Embryonic facial prominence (tissue), 1 donor: ENCODE measurements at regions not wholly inside any gene's neighbourhood (a gene's known extent, or its start where the extent isn't known, plus 50 kb on each side); places are given as distances from the start of the nearest gene placed in this dataset.
A peak's percentile ranks its signal among the peaks of the same experiment; 100 is the strongest.

Source experiments
- DNase-seq: peaks from one replicate; pipeline ENCODE4 v3.0.0-alpha.2; 2016; ENCODE audit errors: extremely low spot score

GRCh38 chr10:128421371-128422160 lies 295.3 kb upstream of the MKI67 start:
- DNase-seq: no peak

DNA sequence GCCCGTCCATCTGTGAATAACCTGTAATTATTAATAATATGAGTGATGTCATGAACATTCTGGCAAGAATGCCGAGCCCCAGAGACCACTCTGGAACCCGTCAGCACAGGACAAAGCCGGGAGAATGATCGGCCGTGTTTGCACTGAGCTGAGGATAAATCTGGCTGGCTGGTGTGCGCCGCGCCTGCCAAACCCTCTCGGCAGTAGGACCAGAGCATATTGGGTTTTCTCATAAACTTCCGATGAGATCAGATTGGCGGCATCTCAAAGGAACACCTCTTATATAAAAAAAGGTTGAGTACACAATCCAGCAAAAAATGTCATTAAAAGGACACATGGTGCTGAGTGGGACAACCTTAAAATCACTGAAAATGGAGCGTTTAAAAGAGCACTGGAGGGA lies 296.0 kb upstream of the MKI67 start:
- DNase-seq: no peak

- no peak for DNase-seq
Observed at GRCh38 chr10:128422999-128423398, 296.8 kb upstream of the MKI67 start.

- no peak for DNase-seq
Observed at GRCh38 chr10:128429321-128429720, 303.1 kb upstream of the MKI67 start.

GRCh38 chr10:128429835-128430513 lies 303.8 kb upstream of the MKI67 start:
- DNase-seq: no peak

DNA sequence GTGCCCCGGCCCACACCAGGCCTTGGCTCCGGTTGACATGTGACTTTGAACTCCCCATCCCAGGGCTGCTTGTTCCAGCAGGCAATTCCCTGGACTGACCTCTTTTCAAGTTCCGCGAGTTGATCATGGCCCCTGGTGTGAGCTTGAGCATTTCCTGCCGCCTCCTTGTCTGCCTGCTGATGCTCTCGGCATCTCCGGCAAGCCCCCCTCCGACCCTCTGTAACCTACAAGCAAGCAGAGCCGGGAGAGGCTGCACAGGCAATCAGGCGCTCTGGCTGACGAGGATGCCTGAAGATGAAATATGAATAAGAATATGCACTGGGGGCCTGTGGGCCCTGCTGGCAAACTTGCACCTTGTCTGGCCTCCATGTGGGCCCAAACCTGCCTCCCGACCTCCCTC lies 304.9 kb upstream of the MKI67 start:
- DNase-seq: no peak

DNA sequence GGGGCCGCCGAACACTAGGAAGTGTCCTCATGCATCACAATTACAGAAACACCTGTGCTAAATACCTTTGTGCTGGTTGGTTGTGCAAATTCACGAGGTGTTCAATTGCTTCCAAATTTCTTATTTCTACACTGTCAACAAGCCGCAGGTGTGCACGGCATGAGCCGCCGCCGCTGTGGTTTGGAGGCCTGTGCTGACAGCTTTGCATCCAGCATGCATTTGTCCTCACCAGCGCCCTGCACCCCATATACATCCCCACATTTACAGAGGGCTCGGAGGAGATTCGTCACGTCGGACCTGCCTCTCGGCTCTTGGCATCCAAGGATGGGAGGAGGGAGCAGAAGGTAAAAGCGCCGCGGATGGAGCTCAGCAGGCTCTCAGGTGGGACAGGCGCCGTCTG lies 305.3 kb upstream of the MKI67 start:
- no peak for DNase-seq

DNA sequence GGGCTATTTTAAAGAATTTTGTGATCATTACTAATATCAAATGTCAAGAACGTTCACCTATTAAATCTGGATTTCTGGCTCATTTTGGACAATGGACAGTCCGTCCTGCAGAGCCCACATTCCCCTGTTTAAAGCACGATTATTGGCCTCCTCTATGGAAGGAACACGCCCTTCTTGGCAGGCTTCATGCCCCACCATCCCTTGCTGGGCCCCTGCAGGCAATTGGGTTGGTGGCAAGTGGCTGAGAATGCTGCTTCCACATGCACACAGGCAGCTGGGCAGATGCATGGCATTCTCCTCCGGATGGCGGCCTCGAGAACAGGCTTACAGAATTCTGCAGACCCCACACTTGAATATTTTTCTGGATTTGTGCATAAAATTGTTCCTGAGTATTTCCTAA lies 305.8 kb upstream of the MKI67 start:
- DNase-seq: no peak

- DNase-seq: no peak
Observed at GRCh38 chr10:128432423-128432822, 306.2 kb upstream of the MKI67 start.

DNA sequence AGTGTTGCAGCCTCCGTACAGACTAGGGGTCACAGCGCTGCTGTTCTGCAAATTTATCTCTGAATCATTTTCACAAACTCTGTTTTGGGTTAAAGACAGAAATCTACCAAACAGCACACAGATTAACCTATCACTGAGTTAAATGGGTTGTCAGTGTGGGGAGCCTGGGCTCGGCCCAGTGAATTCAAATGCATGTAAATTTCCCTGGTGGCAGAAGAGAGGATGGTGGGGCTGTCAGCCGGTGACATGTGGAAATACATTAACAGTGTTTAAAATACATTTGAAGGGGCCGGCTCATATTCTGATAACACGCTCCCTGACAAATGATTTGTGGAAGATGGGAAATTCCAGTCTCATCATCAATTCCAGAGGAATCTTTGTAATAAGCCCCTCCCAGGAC lies 309.6 kb upstream of the MKI67 start:
- no peak for DNase-seq

GRCh38 chr10:128437786-128438345 lies 311.6 kb upstream of the MKI67 start:
- DNase-seq: no peak

- DNase-seq: no peak
Observed at GRCh38 chr10:128438417-128439063, 312.3 kb upstream of the MKI67 start.

DNA sequence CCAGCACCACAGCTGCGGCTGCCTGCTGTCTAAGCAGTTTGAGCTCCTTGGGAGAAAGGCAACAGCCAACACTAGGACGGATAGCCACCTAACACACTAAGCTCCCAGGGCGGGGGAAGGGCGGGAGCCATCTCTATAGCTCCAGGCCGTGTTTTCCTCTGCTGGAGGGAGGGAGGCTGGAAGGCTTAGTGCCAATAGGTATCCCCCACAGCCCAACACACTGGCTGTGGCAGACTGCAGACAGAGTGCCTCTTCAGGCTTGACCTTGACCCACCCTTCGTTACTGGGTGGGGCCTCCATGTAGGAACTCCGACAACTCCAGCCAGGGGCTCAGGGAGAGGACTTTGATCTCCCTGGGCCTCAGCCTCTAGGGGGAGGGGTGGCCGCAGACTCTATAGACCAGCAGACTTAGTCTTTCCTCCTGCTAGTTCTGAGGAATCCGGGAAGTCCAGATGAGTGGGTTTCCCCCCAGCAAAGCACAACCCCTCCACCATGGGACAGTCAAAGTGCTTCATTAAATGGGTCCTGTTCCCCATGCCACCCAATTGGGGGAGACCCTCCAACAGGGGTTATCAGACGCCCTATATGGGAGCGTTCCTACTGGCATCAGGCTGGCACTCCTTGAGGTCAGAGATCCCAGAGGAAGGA lies 314.4 kb upstream of the MKI67 start:
- DNase-seq: no peak

GRCh38 chr10:128443925-128444518 lies 317.8 kb upstream of the MKI67 start:
- no peak for DNase-seq

GRCh38 chr10:128448796-128449195 lies 322.6 kb upstream of the MKI67 start:
- DNase-seq: no peak

- DNase-seq: no peak
Observed at GRCh38 chr10:128451879-128452278, 325.7 kb upstream of the MKI67 start.

GRCh38 chr10:128456271-128456670 lies 330.0 kb upstream of the MKI67 start:
- DNase-seq: no peak

DNA sequence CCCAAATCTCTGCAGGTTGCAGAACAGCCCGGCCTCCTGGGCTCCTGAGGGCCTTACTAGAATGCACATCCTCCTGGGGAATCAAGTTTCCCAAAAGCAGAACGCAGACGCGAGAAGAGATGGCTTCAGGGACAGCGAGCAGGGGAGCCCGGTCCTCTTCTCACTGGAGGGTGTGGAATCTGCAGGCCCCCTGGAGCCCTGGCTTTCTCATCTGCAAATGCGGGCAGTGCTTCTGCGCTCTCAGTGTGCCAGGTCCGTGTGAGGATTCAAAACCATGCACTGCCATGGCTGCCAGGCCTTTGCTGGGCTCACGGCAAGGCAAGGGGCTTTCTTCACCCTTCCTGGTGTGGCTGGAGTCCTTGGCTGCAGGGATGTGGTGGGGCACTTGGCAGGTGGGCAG lies 330.9 kb upstream of the MKI67 start:
- no peak for DNase-seq

DNA sequence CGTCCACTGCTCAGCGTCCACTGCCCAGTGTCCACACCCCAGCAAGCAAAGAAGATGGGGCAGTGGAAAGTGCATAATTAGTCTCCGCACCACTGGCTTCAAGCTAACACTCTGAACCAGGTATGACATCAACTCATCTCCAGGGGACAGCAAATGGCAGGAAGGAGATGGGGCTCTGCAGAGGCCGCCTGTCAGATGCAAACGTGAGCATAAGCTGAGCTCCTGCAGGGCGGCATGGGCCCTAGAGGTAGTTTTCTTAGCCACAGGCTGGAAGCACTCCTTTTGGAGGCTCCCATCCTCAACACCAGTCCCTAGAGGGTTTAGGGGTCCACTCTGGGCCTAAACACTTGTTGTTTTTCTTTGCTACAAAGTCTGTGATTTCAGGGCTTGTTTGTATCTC lies 335.8 kb upstream of the MKI67 start:
- DNase-seq: no peak

- DNase-seq: no peak
Observed at GRCh38 chr10:128462844-128463243, 336.6 kb upstream of the MKI67 start.

- peak; percentile 46 for DNase-seq
Observed at GRCh38 chr10:128463991-128464760, 338.0 kb upstream of the MKI67 start.
